Breast epithelium (tissue), 3 donors: ENCODE measurements at regions not wholly inside any gene's neighbourhood (a gene's known extent, or its start where the extent isn't known, plus 50 kb on each side); places are given as distances from the start of the nearest gene placed in this dataset.

Source experiments
- POLR2A ChIP-seq: fragments of 450-650 bp; IDR thresholded peaks from one replicate; pipeline ENCODE4 v1.6.1; 2016; ENCODE audit warnings: antibody characterized with exemption, mild to moderate bottlenecking, moderate library complexity
- POLR2AphosphoS5 ChIP-seq, 3 donors: sonication (generic); formaldehyde crosslinking; IDR thresholded peaks; one replicate each; pipeline ENCODE4 v1.6.1; 2017; ENCODE audit warnings: antibody characterized with exemption in 3 of 3
- TF ChIP-seq, protein P1 (sequence below), 3 donors: fragments of 450-650 bp; IDR thresholded peaks; one replicate each; pipeline ENCODE4 v1.5.1; 2016 to 2017; ENCODE audit warnings: antibody characterized with exemption in 3 of 3, mild to moderate bottlenecking in 3 of 3, moderate library complexity in 3 of 3

DNA sequence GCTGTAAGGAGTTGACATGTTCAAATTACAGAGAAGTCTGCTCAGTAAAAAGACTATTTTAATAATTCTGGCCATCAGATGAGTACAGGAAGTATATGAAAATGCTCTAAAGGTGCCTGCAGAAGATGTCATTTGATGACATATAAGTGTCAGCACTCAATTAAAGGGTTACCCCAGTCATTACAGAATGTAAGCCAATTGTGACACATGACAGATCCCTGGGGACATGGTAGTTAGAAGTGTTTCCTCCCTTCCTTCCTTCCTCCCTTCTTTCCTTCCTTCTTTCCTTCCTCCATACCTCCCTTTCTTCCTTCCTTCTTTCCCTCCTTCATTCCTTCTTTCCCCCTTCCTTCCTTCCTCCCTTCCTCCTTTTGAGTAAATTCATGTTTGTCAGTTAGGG, 453.0 kb downstream of the RAPGEF2 start:
- TF ChIP-seq POLR2AphosphoS5 (IDR thresholded peaks at IDR 0.05): no peak
- no peak for TF ChIP-seq POLR2A
- TF ChIP-seq, protein P1, sequence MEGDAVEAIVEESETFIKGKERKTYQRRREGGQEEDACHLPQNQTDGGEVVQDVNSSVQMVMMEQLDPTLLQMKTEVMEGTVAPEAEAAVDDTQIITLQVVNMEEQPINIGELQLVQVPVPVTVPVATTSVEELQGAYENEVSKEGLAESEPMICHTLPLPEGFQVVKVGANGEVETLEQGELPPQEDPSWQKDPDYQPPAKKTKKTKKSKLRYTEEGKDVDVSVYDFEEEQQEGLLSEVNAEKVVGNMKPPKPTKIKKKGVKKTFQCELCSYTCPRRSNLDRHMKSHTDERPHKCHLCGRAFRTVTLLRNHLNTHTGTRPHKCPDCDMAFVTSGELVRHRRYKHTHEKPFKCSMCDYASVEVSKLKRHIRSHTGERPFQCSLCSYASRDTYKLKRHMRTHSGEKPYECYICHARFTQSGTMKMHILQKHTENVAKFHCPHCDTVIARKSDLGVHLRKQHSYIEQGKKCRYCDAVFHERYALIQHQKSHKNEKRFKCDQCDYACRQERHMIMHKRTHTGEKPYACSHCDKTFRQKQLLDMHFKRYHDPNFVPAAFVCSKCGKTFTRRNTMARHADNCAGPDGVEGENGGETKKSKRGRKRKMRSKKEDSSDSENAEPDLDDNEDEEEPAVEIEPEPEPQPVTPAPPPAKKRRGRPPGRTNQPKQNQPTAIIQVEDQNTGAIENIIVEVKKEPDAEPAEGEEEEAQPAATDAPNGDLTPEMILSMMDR (IDR thresholded peaks at IDR 0.05): no peak
